GM12864 (cell line): ENCODE measurements at regions not wholly inside any gene's neighbourhood (a gene's known extent, or its start where the extent isn't known, plus 50 kb on each side); places are given as distances from the start of the nearest gene placed in this dataset.
"Not testable (repeated sequence)": the region's sequence is repeated elsewhere in the genome, so short reads cannot be mapped to it uniquely, and the experiment has no call there.

ENCODE experiments used
- DNase-seq: peaks from one replicate; pipeline ENCODE4 v3.0.0-alpha.2; 2011; ENCODE audit warnings: low read depth
- H3K4me3 ChIP-seq: 2 replicates; pipeline ENCODE4 v1.5.1; 2011; ENCODE audit warnings: mild to moderate bottlenecking, low read depth, low read length, control low read depth
- CTCF ChIP-seq: IDR thresholded peaks from 2 replicates; pipeline ENCODE4 v1.5.1; 2011; ENCODE audit warnings: low read depth, mild to moderate bottlenecking, moderate library complexity, low read length, control low read depth, inconsistent platforms; ENCODE audit errors: missing control alignments

GRCh38 chr2:106332054-106332453 lies 136.2 kb downstream of the RGPD3 start:
- H3K4me3 ChIP-seq, result no peak overlapping the region
- TF ChIP-seq CTCF, result no peak
- no peak for DNase-seq

- not testable (repeated sequence) for H3K4me3 ChIP-seq, DNase-seq
Measured at GRCh38 chr2:106330384-106331261, 136.5 kb upstream of the UXS1 start.

- H3K4me3 ChIP-seq, result no peak overlapping the region
- DNase-seq, result no peak
- no peak for TF ChIP-seq CTCF
Measured at GRCh38 chr2:106323337-106324013, 129.4 kb upstream of the UXS1 start.

GRCh38 chr2:106322281-106322680 lies 128.2 kb upstream of the UXS1 start:
- DNase-seq, result no peak
- TF ChIP-seq CTCF, result no peak
- H3K4me3 ChIP-seq, result no peak overlapping the region

GRCh38 chr2:106320439-106320838 lies 126.3 kb upstream of the UXS1 start:
- not testable (repeated sequence) for H3K4me3 ChIP-seq, DNase-seq

- no peak for DNase-seq
- TF ChIP-seq CTCF, result no peak
- H3K4me3 ChIP-seq, result no peak overlapping the region
Measured at GRCh38 chr2:106316915-106317314, 122.8 kb upstream of the UXS1 start.

- H3K4me3 ChIP-seq, result no peak overlapping the region
- no peak for TF ChIP-seq CTCF
- DNase-seq, result no peak
Measured at GRCh38 chr2:106314444-106314843, 120.3 kb upstream of the UXS1 start.

GRCh38 chr2:106311041-106311370 lies 116.9 kb upstream of the UXS1 start:
- H3K4me3 ChIP-seq, result no peak overlapping the region
- no peak for TF ChIP-seq CTCF
- no peak for DNase-seq
